Thyroid gland (tissue), 4 donors: ENCODE measurements at regions not wholly inside any gene's neighbourhood (a gene's known extent, or its start where the extent isn't known, plus 50 kb on each side); places are given as distances from the start of the nearest gene placed in this dataset.
"Not testable (repeated sequence)": the region's sequence is repeated elsewhere in the genome, so short reads cannot be mapped to it uniquely, and the experiment has no call there.

Experiments used
- DNase-seq, 2 donors: peaks; one replicate each; pipeline ENCODE4 v3.0.0-alpha.2; 2019
- H3K27ac ChIP-seq, 3 donors: fragments of 200-600 bp; sonication (generic); 1 replicate in 2 of 3; 2 replicates in 1 of 3; pipeline ENCODE4 v1.5.1; 2016 to 2019; ENCODE audit warnings: mild to moderate bottlenecking in 1 of 3, moderate library complexity in 1 of 3
- H3K27me3 ChIP-seq: fragments of 200-600 bp; sonication (generic); one replicate; pipeline ENCODE4 v1.5.1; 2019
- H3K36me3 ChIP-seq, 2 donors: fragments of 200-600 bp; sonication (generic); one replicate each; pipeline ENCODE4 v1.5.1; 2016 to 2019
- H3K4me1 ChIP-seq, 2 donors: fragments of 200-600 bp; sonication (generic); one replicate each; pipeline ENCODE4 v1.5.1; 2017 to 2019
- H3K4me3 ChIP-seq, 3 donors: fragments of 200-600 bp; sonication (generic); replicated peaks in 1 of 3; 1 replicate in 2 of 3; 2 replicates in 1 of 3; pipeline ENCODE4 v1.5.1; 2016; ENCODE audit warnings: mild to moderate bottlenecking in 1 of 3
- H3K9me3 ChIP-seq: fragments of 200-600 bp; sonication (generic); one replicate; pipeline ENCODE4 v1.5.1; 2017
- CTCF ChIP-seq, 6 experiments: fragments of 200-600 bp in 3 of 6; fragments of 450-650 bp in 3 of 6; sonication (generic) in 3 of 6; IDR thresholded peaks; one replicate each; pipeline ENCODE4 v1.5.1; 2016 to 2019; ENCODE audit warnings: antibody characterized with exemption in 6 of 6, mild to moderate bottlenecking in 2 of 6, inconsistent platforms in 1 of 6, moderate library complexity in 1 of 6
- POLR2A ChIP-seq, 2 donors: fragments of 450-650 bp; IDR thresholded peaks; one replicate each; pipeline ENCODE4 v1.6.1; 2017; ENCODE audit warnings: antibody characterized with exemption in 2 of 2, mild to moderate bottlenecking in 2 of 2, moderate library complexity in 1 of 2
- WGBS, 2 donors: methylation state at CpG; one replicate each; pipeline ENCODE4 v1.1.5; 2017; 5-methylcytosine and 5-hydroxymethylcytosine counted together
- intact Hi-C: fragments of 100-400 bp; cut with DNase I; formaldehyde crosslinking; loops from one replicate; pipeline ENCODE4 v1.15.1; 2023

GRCh38 chr1:58220836-58221472, 325.6 kb downstream of the OMA1 start:
- Histone ChIP-seq H3K4me1 (no peaks in the 10 kb centered on the region), H3K9me3 (no peaks in the 10 kb centered on the region), H3K36me3 (no peaks in the 10 kb centered on the region), H3K4me3 (no peak overlapping the region), H3K27me3 (no peaks in the 10 kb centered on the region), H3K27ac (no peak overlapping the region)
- 60 to 79% methylated on average over 4 of the region's 4 CpGs for WGBS, 2 donors
- DNase-seq: no peak
- intact Hi-C loops: no loop called here
- TF ChIP-seq POLR2A (IDR thresholded peaks at IDR 0.05) (no peak), CTCF (IDR thresholded peaks at IDR 0.05) (no peak)

GRCh38 chr1:58216169-58216568, 330.4 kb downstream of the OMA1 start:
- H3K27ac ChIP-seq, DNase-seq, H3K27me3 ChIP-seq, H3K4me1 ChIP-seq, intact Hi-C loops, H3K36me3 ChIP-seq, H3K9me3 ChIP-seq, H3K4me3 ChIP-seq: not testable (repeated sequence)
- WGBS, 2 donors: 90 to 93% methylated on average over 3 of the region's 3 CpGs

GRCh38 chr1:58214674-58215073, 331.9 kb downstream of the OMA1 start:
- intact Hi-C loops: no loop called here
- TF ChIP-seq CTCF (IDR thresholded peaks at IDR 0.05) (no peak), POLR2A (IDR thresholded peaks at IDR 0.05) (no peak)
- WGBS, 2 donors: 87 to 89% methylated on average over 1 of the region's 1 CpG
- Histone ChIP-seq H3K9me3 (no peaks in the 10 kb centered on the region), H3K27me3 (no peaks in the 10 kb centered on the region), H3K27ac (no peak overlapping the region), H3K4me1 (no peaks in the 10 kb centered on the region), H3K36me3 (no peaks in the 10 kb centered on the region), H3K4me3 (no peak overlapping the region)
- no peak for DNase-seq

- H3K27ac ChIP-seq: no peak overlapping the region
- H3K9me3 ChIP-seq: no peaks in the 10 kb centered on the region
- no peaks in the 10 kb centered on the region for H3K36me3 ChIP-seq
- H3K27me3 ChIP-seq: no peaks in the 10 kb centered on the region
- intact Hi-C loops: no loop called here
- H3K4me3 ChIP-seq: no peak overlapping the region
- no peak for DNase-seq
- no peaks in the 10 kb centered on the region for H3K4me1 ChIP-seq
- TF ChIP-seq CTCF (IDR thresholded peaks at IDR 0.05): no peak
- no peak for TF ChIP-seq POLR2A (IDR thresholded peaks at IDR 0.05)
- WGBS, 2 donors: 31 to 61% methylated on average over 3 of the region's 3 CpGs
Measured at GRCh38 chr1:58211869-58212268, 334.7 kb downstream of the OMA1 start.

GRCh38 chr1:58209575-58209974, 337.0 kb downstream of the OMA1 start:
- intact Hi-C loops: no loop called here
- H3K27me3 ChIP-seq: no peaks in the 10 kb centered on the region
- H3K27ac ChIP-seq: no peak overlapping the region
- no peaks in the 10 kb centered on the region for H3K9me3 ChIP-seq
- WGBS, 2 donors: 68% methylated on average over 3 of the region's 3 CpGs
- H3K36me3 ChIP-seq: no peaks in the 10 kb centered on the region
- no peak for DNase-seq
- H3K4me1 ChIP-seq: no peaks in the 10 kb centered on the region
- H3K4me3 ChIP-seq: no peak overlapping the region
- TF ChIP-seq POLR2A (IDR thresholded peaks at IDR 0.05): no peak
- TF ChIP-seq CTCF (IDR thresholded peaks at IDR 0.05): no peak

- WGBS, 2 donors: 100% methylated on average over 1 of the region's 1 CpG
- Histone ChIP-seq H3K27ac (no peak overlapping the region), H3K27me3 (no peaks in the 10 kb centered on the region), H3K4me1 (no peaks in the 10 kb centered on the region), H3K9me3 (no peaks in the 10 kb centered on the region), H3K36me3 (no peaks in the 10 kb centered on the region), H3K4me3 (no peak overlapping the region)
- intact Hi-C loops: no loop called here
- no peak for DNase-seq
- no peak for TF ChIP-seq POLR2A (IDR thresholded peaks at IDR 0.05)
- TF ChIP-seq CTCF (IDR thresholded peaks at IDR 0.05): no peak
Measured at GRCh38 chr1:58206749-58207148, 339.8 kb downstream of the OMA1 start.
